GM18517 (cell line): ENCODE measurements at regions not wholly inside any gene's neighbourhood (a gene's known extent, or its start where the extent isn't known, plus 50 kb on each side); places are given as distances from the start of the nearest gene placed in this dataset.
"Not testable (repeated sequence)": the region's sequence is repeated elsewhere in the genome, so short reads cannot be mapped to it uniquely, and the experiment has no call there.

Experiments
- ATAC-seq: cut with Tn5 transposase; IDR thresholded peaks from one replicate; pipeline ENCODE4 v1.9.1; 2021; ENCODE audit warnings: mild to moderate bottlenecking, moderate library complexity; ENCODE audit not compliant: unreplicated experiment

- ATAC-seq: no peak
Observed at GRCh38 chr5:87127956-87128687, 139.6 kb upstream of the RASA1 start.

GRCh38 chr5:87129046-87129445 lies 138.6 kb upstream of the RASA1 start:
- ATAC-seq: no peak

GRCh38 chr5:87132696-87133095 lies 135.0 kb upstream of the RASA1 start:
- ATAC-seq: no peak

- ATAC-seq: not testable (repeated sequence)
Observed at GRCh38 chr5:87134513-87134912, 133.2 kb upstream of the RASA1 start.

GRCh38 chr5:87136096-87136495 lies 131.6 kb upstream of the RASA1 start:
- no peak for ATAC-seq

DNA sequence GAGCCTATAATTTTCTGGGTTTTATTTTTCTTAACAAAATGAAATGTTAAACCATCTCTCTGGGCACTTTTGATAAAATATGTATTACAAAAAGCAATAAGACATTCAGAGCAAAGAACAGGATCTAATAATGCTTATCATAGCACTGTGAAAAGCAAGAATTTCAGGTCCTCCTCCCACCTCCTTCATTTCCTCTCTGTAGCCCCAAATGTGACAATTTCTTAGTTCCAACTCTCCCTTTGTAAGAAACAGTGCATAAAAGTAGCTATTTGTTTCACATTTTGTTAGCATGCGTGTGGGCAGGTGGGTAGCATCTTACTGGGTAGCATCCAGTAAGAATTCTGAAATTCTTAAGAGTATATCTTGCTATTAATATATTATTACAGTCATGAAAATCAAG lies 130.9 kb upstream of the RASA1 start:
- ATAC-seq: no peak

DNA sequence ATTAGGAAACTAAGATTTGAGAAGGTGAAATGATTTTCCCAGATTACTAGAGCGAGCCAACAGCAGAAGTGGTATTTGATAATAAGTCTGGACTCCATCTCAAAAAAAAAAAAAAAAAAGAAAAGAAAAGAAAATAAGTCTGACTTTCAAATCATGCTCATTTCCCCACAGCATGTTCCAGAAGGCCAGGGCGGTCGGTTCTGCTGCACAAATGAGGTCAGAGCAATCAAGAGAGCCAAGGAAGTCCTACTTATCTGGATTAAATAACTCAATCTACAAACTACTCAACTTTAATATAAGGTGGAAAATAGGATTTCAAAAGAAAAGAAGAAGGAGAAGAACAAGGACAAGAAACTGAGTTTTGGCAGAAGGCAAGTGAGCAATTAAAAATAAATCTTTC lies 130.4 kb upstream of the RASA1 start:
- ATAC-seq: no peak

- no peak for ATAC-seq
Observed at GRCh38 chr5:87138091-87138805, 129.4 kb upstream of the RASA1 start.

- ATAC-seq: no peak
Observed at GRCh38 chr5:87139795-87140194, 127.9 kb upstream of the RASA1 start.

GRCh38 chr5:87141544-87141943 lies 126.1 kb upstream of the RASA1 start:
- ATAC-seq: no peak

GRCh38 chr5:87145853-87146252 lies 121.8 kb upstream of the RASA1 start:
- not testable (repeated sequence) for ATAC-seq

DNA sequence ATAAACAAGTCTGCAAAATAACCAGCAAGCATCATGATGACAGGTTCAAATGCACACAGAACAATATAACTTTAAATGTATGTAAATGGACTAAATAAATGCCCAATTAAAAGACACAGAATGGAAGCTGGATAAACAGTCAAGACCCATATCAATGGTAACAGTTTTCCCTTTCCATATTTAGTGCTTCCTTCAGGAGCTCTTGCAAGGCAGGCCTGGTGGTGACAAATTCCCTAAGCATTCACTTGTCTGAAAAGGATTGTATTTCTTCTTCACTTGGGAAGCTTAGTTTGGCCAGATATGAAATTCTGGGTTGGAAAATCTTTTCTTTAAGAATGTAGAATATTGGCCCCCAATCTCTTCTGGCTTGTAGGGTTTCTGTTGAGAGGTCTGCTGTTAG lies 120.2 kb upstream of the RASA1 start:
- ATAC-seq: no peak

GRCh38 chr5:87150630-87151029 lies 117.1 kb upstream of the RASA1 start:
- ATAC-seq: no peak

DNA sequence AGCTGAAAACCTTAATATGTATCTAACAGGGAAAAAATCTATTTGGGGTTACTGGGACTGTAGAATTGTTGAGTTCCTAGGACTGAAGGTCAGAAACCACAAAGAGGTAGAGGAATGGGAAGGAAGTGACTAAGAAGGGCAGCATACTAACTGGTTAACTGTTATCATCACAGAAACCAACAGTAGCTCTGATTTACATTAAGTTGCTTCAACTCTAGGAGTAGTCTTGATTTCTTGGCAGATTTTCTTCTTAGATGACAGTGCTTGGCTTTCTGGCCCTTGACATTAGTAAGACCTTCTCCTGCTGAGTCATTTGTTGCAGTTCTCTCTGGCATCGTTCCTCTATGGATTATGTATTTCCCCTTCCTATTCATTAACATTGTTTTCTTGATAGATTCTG lies 116.1 kb upstream of the RASA1 start:
- ATAC-seq: no peak

GRCh38 chr5:87152886-87153285 lies 114.8 kb upstream of the RASA1 start:
- no peak for ATAC-seq

DNA sequence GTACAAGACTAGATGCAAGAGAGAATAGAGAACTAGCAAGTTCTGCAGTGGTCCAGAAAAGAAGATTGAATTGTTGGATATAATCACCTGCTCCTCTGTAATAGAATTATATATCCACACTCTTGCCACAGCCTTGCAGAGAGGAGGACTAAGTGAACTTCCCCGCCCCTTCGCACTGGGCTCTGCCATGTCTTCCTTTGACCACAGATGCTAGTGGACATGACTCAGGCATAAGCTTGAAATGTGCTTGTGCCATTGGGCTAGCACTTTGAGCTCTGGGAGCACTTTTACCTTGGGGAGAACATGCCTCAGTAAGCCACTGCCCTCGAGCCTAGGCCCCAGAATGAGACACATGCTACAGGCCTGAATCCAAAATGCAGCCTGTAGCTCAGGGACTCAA lies 113.5 kb upstream of the RASA1 start:
- no peak for ATAC-seq

DNA sequence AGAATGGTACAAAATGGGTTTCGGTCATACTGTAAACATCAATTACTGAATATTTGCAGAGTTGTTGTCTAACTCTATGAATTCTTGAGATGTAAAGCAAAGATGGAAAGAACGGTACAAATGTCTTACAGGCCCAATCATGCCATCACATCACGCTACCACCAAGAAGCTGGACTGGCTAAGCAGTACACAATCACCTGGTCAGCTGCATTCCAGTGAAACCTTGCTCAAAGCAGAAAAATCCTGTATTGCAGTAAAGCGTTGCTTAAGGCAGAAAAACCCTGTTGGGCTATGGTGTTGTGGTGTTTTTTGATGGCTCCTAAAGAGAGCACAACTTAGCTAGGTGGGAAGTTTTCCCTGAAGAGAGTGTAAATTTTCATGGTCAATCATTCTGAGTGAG lies 112.6 kb upstream of the RASA1 start:
- ATAC-seq: no peak

GRCh38 chr5:87156631-87157030 lies 111.1 kb upstream of the RASA1 start:
- no peak for ATAC-seq

DNA sequence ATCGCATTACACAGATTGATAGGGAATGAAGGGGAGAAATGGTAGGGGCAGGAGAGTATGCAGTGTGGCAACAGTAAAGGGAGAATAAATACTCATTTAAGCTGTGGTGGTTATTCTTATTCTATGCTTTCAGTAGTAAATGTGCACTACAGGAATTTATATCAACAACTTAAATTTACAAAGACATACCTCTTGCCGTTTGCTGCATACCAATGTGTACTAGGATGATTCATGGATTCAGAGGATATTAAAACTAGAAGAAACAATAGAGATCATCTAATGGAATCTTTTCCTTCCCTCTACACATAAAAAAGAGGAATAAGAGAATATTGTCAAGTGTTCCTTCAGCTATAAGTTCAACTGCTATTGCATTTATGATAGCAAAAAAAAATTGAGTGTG lies 103.3 kb upstream of the RASA1 start:
- no peak for ATAC-seq

GRCh38 chr5:87169300-87169991 lies 98.2 kb upstream of the RASA1 start:
- no peak for ATAC-seq

- no peak for ATAC-seq
Observed at GRCh38 chr5:87170799-87171198, 96.9 kb upstream of the RASA1 start.

- ATAC-seq: no peak
Observed at GRCh38 chr5:87182649-87183048, 85.0 kb upstream of the RASA1 start.
